Uterus (tissue), 3 donors: ENCODE measurements at regions not wholly inside any gene's neighbourhood (a gene's known extent, or its start where the extent isn't known, plus 50 kb on each side); places are given as distances from the start of the nearest gene placed in this dataset.

Experiments used
- DNase-seq, 2 donors: peaks; one replicate each; pipeline ENCODE4 v3.0.0-alpha.2; 2019 to 2020
- H3K27ac ChIP-seq, 2 donors: fragments of 200-600 bp; sonication (generic); 1 replicate in 1 of 2; 2 replicates in 1 of 2; pipeline ENCODE4 v1.5.1; 2016 to 2018
- H3K27me3 ChIP-seq, 2 donors: fragments of 200-600 bp; sonication (generic); one replicate each; pipeline ENCODE4 v1.5.1; 2018 to 2019; ENCODE audit warnings: control low read depth in 1 of 2
- H3K36me3 ChIP-seq, 2 donors: fragments of 200-600 bp; sonication (generic); one replicate each; pipeline ENCODE4 v1.5.1; 2019; ENCODE audit warnings: control low read depth in 1 of 2
- H3K4me1 ChIP-seq, 2 donors: fragments of 200-600 bp; sonication (generic); one replicate each; pipeline ENCODE4 v1.5.1; 2018 to 2019; ENCODE audit warnings: control low read depth in 1 of 2
- H3K4me3 ChIP-seq, 2 donors: fragments of 200-600 bp; sonication (generic); 1 replicate in 1 of 2; 2 replicates in 1 of 2; pipeline ENCODE4 v1.5.1; 2018 to 2019; ENCODE audit warnings: mild to moderate bottlenecking in 1 of 2
- H3K9me3 ChIP-seq, 2 donors: fragments of 200-600 bp; sonication (generic); one replicate each; pipeline ENCODE4 v1.5.1; 2019; ENCODE audit warnings: control low read depth in 1 of 2
- CTCF ChIP-seq, 4 experiments: fragments of 200-600 bp in 2 of 4; fragments of 450-650 bp in 2 of 4; sonication (generic) in 2 of 4; IDR thresholded peaks; one replicate each; pipeline ENCODE4 v1.5.1; 2016 to 2019; ENCODE audit warnings: antibody characterized with exemption in 4 of 4, mild to moderate bottlenecking in 2 of 4, moderate library complexity in 1 of 4
- POLR2A ChIP-seq, 2 donors: fragments of 450-650 bp; IDR thresholded peaks; one replicate each; pipeline ENCODE4 v1.6.1; 2016; ENCODE audit warnings: antibody characterized with exemption in 2 of 2, mild to moderate bottlenecking in 1 of 2, moderate library complexity in 1 of 2
- intact Hi-C: fragments of 100-400 bp; cut with DNase I; formaldehyde crosslinking; loops from one replicate; pipeline ENCODE4 v1.15.1; 2023; ENCODE audit warnings: low total_unique reads
- donor health status: DM: yes; HTN: yes; CAD: no.

DNA sequence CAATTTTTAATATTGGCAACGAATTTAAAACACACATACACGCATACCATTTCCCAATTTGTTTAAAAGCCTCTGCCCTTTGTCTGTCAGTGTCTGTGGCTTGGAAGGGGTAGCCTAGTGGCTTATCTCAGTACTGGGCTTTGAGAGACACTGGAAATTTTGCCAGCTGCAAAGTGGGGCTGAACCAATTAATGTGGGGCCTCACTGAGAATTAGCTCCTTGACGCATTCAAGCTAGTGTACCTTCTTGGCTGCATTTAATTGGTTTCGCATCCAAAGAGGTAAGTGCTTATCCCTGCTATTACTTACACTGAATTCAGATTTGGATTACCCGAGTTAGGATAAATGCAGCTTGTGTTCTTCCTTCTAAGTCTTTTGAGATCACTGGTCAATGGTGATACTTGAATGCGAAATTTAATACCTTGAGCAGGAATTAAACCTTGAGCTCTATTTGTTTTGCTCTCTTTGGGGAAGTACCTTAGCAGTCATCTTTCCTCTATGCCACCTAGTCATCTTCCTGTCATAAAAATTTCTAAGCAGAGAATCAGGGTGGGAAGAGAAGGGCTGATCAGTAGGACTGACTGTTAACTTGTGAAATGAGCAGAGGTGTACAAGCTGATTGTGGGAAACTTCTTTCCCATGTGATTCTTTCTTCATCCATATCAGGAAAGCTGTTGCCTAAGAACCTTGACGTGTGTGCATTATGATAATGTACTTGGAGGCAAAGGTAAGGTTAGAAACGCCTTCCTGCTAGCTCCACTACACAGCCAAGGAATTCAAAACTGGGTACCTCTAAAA, 187.7 kb upstream of the E2F8 start:
- DNase-seq: no peak

DNA sequence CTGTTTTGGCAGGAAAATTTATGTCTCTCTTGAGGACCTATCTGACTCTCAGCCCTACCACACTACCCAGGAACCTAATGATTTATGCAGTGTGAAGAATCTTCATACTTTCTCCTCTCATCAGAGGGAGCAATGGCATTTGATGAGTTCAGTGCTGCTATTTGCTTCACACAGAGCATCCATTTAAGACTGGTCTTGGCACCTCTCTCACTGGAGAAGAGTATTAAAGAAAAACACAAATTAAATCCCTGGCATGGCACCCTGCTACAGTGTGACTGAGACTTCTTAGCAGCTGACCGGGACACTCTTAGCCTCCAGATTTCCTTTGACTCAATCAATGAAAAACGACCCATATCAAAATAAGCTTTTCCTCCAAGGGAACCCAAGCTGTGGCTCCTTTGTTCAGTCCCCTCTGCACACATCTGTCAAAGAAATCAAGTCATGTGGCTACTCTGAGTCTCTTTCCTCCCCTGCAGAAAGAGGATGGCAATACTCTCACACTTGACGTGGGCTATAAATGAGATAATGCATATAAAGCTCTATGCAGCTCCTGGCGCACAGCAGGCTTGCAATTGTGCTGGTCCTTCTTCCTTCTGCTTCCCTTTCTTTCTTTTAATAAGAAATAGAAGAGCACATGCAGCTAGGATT, 186.1 kb upstream of the E2F8 start:
- no peaks in the 10 kb centered on the region for H3K36me3 ChIP-seq
- TF ChIP-seq POLR2A (IDR thresholded peaks at IDR 0.05) (no peak), CTCF (IDR thresholded peaks at IDR 0.05) (no peak)
- no peaks in the 10 kb centered on the region for H3K9me3 ChIP-seq
- H3K4me1 ChIP-seq: no peaks in the 10 kb centered on the region
- no peak for DNase-seq
- H3K27me3 ChIP-seq: no peaks in the 10 kb centered on the region
- H3K4me3 ChIP-seq: no peak overlapping the region
- intact Hi-C loops: no loop called here
- H3K27ac ChIP-seq: no peak overlapping the region

More for the DNA sequence above, 187.7 kb upstream of the E2F8 start:
- TF ChIP-seq CTCF (IDR thresholded peaks at IDR 0.05) (no peak), POLR2A (IDR thresholded peaks at IDR 0.05) (no peak)
- Histone ChIP-seq H3K4me3 (no peak overlapping the region), H3K9me3 (no peaks in the 10 kb centered on the region), H3K27ac (no peak overlapping the region), H3K27me3 (no peaks in the 10 kb centered on the region), H3K4me1 (no peaks in the 10 kb centered on the region), H3K36me3 (no peaks in the 10 kb centered on the region)
- intact Hi-C loops: no loop called here

GRCh38 chr11:19426011-19426755, 185.4 kb upstream of the E2F8 start:
- H3K36me3 ChIP-seq: no peaks in the 10 kb centered on the region
- H3K27me3 ChIP-seq: no peaks in the 10 kb centered on the region
- H3K4me3 ChIP-seq: no peak overlapping the region
- no peaks in the 10 kb centered on the region for H3K4me1 ChIP-seq
- no peak overlapping the region for H3K27ac ChIP-seq
- intact Hi-C loops: no loop called here
- H3K9me3 ChIP-seq: no peaks in the 10 kb centered on the region
- TF ChIP-seq CTCF (IDR thresholded peaks at IDR 0.05) (no peak), POLR2A (IDR thresholded peaks at IDR 0.05) (no peak)
- DNase-seq: no peak

DNA sequence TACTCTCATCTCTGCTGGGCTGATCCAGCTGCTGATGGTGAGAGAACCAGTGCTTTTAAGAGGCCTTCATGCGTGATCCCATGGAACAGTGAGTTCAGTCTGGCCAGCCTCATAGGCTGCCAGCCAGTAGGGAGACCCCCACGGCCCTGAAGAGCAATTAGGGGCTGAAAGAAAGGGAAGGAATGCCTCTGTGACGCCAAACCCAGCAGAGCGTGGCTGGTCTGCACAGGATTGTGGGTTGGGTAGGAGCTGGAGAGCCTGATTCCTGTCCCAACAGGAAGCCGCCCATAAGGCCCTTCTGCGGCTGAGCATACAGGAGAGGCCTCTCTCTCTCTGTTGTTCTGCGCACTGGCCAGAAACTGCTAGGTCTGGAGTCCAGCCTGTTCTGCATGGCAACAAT, 181.5 kb upstream of the E2F8 start:
- no peak for TF ChIP-seq POLR2A (IDR thresholded peaks at IDR 0.05)
- TF ChIP-seq CTCF (IDR thresholded peaks at IDR 0.05): no peak
- Histone ChIP-seq H3K4me1 (no peaks in the 10 kb centered on the region), H3K27me3 (no peaks in the 10 kb centered on the region), H3K27ac (no peak overlapping the region), H3K9me3 (no peaks in the 10 kb centered on the region), H3K36me3 (no peaks in the 10 kb centered on the region), H3K4me3 (no peak overlapping the region)
- intact Hi-C loops: no loop called here
- no peak for DNase-seq
